Testis (tissue), 2 donors: ENCODE measurements at regions not wholly inside any gene's neighbourhood (a gene's known extent, or its start where the extent isn't known, plus 50 kb on each side); places are given as distances from the start of the nearest gene placed in this dataset.

Experiments
- DNase-seq: peaks from one replicate; pipeline ENCODE4 v3.0.0-alpha.2; 2019
- H3K27ac ChIP-seq, 2 donors: fragments of 200-600 bp; sonication (generic); one replicate each; pipeline ENCODE4 v1.5.1; 2019
- H3K27me3 ChIP-seq: fragments of 200-600 bp; sonication (generic); one replicate; pipeline ENCODE4 v1.5.1; 2019
- H3K36me3 ChIP-seq: fragments of 200-600 bp; sonication (generic); one replicate; pipeline ENCODE4 v1.5.1; 2017; ENCODE audit warnings: low read depth; ENCODE audit errors: missing control alignments
- H3K4me1 ChIP-seq: fragments of 200-600 bp; sonication (generic); one replicate; pipeline ENCODE4 v1.5.1; 2019
- H3K4me3 ChIP-seq, 2 donors: fragments of 200-600 bp; sonication (generic); one replicate each; pipeline ENCODE4 v1.5.1; 2017 to 2019
- H3K9me3 ChIP-seq: fragments of 200-600 bp; sonication (generic); one replicate; pipeline ENCODE4 v1.5.1; 2017
- POLR2A ChIP-seq: fragments of 450-650 bp; IDR thresholded peaks from one replicate; pipeline ENCODE4 v1.6.1; 2017; ENCODE audit warnings: antibody characterized with exemption, mild to moderate bottlenecking, moderate library complexity
- WGBS, 2 donors: methylation state at CpG; one replicate each; pipeline ENCODE4 v1.1.5; 2018; 5-methylcytosine and 5-hydroxymethylcytosine counted together
- intact Hi-C: fragments of 100-400 bp; cut with DNase I; formaldehyde crosslinking; loops from one replicate; pipeline ENCODE4 v1.15.1; 2023; ENCODE audit warnings: low total_unique reads
- TF ChIP-seq, protein P1 (sequence below), 3 experiments: fragments of 450-650 bp in 2 of 3; fragments of 200-600 bp in 1 of 3; sonication (generic) in 1 of 3; IDR thresholded peaks; one replicate each; pipeline ENCODE4 v1.5.1; 2016 to 2019; ENCODE audit warnings: antibody characterized with exemption in 3 of 3, mild to moderate bottlenecking in 2 of 3, moderate library complexity in 1 of 3

DNA sequence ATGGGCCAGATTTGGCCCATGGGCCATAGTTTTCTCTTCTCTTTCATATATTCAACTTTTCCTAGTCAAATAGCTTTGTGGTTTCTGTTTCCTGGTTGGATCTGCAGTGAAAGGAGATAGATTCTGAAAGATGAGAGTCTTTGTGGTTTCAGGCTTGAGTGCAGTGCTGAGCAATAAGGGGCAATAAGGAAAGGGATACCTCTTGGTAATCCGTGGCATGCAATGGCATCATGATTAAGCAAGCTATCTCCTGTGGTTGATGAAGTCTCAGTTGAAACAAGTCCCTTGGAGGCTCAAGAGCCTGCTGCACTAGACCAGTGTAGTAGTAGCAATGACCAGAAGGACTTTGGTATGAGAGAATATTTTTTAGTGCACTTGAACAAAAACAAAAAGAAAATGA lies 187.7 kb upstream of the CNTNAP2 start:
- H3K36me3 ChIP-seq, result no peaks in the 10 kb centered on the region
- 40 to 79% methylated on average over 1 of the region's 1 CpG for WGBS, 2 donors
- no peak for DNase-seq
- no peaks in the 10 kb centered on the region for H3K4me1 ChIP-seq
- no peaks in the 10 kb centered on the region for H3K27me3 ChIP-seq
- no peak overlapping the region for H3K27ac ChIP-seq
- no peak overlapping the region for H3K4me3 ChIP-seq
- no peaks in the 10 kb centered on the region for H3K9me3 ChIP-seq
- intact Hi-C loops, result no loop called here
- no peak for TF ChIP-seq POLR2A
- TF ChIP-seq, protein P1, sequence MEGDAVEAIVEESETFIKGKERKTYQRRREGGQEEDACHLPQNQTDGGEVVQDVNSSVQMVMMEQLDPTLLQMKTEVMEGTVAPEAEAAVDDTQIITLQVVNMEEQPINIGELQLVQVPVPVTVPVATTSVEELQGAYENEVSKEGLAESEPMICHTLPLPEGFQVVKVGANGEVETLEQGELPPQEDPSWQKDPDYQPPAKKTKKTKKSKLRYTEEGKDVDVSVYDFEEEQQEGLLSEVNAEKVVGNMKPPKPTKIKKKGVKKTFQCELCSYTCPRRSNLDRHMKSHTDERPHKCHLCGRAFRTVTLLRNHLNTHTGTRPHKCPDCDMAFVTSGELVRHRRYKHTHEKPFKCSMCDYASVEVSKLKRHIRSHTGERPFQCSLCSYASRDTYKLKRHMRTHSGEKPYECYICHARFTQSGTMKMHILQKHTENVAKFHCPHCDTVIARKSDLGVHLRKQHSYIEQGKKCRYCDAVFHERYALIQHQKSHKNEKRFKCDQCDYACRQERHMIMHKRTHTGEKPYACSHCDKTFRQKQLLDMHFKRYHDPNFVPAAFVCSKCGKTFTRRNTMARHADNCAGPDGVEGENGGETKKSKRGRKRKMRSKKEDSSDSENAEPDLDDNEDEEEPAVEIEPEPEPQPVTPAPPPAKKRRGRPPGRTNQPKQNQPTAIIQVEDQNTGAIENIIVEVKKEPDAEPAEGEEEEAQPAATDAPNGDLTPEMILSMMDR (IDR thresholded peaks at IDR 0.05), result no peak

DNA sequence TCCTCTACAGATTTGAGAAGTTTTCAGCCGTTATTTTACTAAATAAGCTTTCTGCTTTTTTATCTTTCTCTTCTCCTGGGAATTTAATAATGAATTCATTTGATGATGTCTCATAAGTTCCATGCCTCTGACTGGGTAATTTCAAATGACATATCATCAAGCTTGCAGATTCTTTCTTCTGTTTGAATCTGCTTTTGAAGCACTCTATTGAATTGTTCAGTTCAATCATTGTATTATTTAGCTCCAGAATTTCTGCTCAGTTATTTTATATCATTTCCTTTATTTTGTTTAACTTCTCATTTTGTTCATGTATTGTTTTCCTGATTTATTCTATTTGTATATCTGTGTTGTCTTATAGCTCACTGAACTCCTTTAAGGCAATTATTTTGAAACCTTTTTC lies 196.9 kb upstream of the CNTNAP2 start:
- intact Hi-C loops, result no loop called here
- DNase-seq, result no peak
- no peak overlapping the region for H3K4me3 ChIP-seq
- H3K36me3 ChIP-seq, result no peaks in the 10 kb centered on the region
- no peaks in the 10 kb centered on the region for H3K27me3 ChIP-seq
- no peaks in the 10 kb centered on the region for H3K4me1 ChIP-seq
- no peak for TF ChIP-seq POLR2A
- TF ChIP-seq, protein P1 (IDR thresholded peaks at IDR 0.05), result no peak
- WGBS, 2 donors, result 82 to 97% methylated on average over 1 of the region's 1 CpG
- peaks cover 4% of the 10 kb centered on the region for H3K9me3 ChIP-seq
- H3K27ac ChIP-seq, result no peak overlapping the region

DNA sequence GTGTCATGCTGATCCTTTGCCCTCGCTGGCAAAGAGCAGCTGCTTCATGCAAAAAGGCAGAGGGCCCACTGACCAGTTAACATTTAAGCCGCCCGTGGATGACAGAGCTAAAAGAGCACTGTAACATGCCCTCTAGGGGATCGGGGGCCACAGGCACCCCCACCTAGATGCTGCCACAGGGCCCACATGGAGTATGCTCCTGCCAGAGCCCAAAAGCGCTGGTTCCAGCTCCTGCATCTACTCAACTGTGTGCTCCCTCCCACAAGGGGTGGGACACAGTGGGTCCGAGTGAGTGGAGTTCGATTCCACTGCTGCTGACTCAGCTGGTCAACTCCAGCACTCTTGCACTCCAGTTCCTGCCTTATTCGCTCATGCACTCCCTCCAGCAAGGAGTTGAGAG lies 199.8 kb upstream of the CNTNAP2 start:
- Histone ChIP-seq H3K27me3 (no peaks in the 10 kb centered on the region), H3K4me3 (no peak overlapping the region), H3K4me1 (no peaks in the 10 kb centered on the region), H3K27ac (no peak overlapping the region), H3K9me3 (peaks cover 4% of the 10 kb centered on the region), H3K36me3 (no peaks in the 10 kb centered on the region)
- 85 to 86% methylated on average over 7 to 8 of the region's 8 CpGs for WGBS, 2 donors
- intact Hi-C loops, result no loop called here
- no peak for DNase-seq
- TF ChIP-seq, protein P1 (IDR thresholded peaks at IDR 0.05), result no peak
- TF ChIP-seq POLR2A, result no peak

DNA sequence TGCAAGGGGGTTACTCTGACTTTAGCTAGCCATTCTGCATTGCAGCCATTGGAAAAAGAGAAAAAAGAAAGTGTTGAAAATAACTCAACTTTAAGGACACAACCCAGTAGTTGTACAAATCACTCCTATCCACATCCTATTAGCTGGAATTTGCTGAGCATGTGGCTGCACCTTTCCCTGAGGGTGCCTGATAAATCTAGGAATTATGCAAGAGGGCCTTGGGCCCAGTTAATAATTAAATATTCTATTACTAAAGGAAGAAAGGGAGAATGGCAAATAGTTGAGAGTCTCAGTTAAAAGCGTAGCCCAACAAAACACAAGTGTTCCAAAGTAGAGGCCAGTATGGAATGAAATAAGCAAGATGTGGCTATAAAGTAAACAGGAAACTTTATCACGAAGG lies 200.9 kb upstream of the CNTNAP2 start:
- Histone ChIP-seq H3K4me1 (no peaks in the 10 kb centered on the region), H3K9me3 (peaks cover 4% of the 10 kb centered on the region), H3K27ac (no peak overlapping the region), H3K4me3 (no peak overlapping the region), H3K36me3 (no peaks in the 10 kb centered on the region), H3K27me3 (no peaks in the 10 kb centered on the region)
- intact Hi-C loops, result no loop called here
- TF ChIP-seq, protein P1 (IDR thresholded peaks at IDR 0.05), result no peak
- TF ChIP-seq POLR2A, result no peak
- 87 to 90% methylated on average over 2 of the region's 2 CpGs for WGBS, 2 donors
- no peak for DNase-seq

DNA sequence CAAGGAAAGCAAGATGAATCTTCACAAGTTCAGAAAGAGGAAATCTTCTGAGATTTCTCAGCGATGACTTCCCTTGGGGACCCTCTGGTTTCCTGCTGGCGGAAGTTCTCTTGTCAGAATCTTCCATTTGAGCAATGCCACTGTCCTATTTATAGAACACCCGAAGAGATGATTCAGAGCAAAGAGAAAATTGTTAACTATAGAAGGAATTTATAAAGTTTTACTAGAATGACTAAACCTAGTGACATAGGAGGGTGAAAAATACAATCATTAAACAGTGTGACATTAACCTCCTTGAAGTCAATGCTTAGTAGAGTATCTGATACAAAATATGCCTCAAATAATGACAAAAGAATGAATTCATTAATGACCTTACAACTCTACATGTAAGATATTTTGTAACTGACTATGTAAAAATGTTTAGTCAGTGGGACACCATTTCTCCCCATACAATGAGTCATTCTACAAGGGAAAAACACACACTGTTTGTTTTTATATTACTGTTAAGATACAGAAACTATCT lies 206.5 kb upstream of the CNTNAP2 start:
- no peak for DNase-seq
- Histone ChIP-seq H3K27ac (no peak overlapping the region), H3K4me1 (no peaks in the 10 kb centered on the region), H3K9me3 (no peaks in the 10 kb centered on the region), H3K27me3 (no peaks in the 10 kb centered on the region), H3K36me3 (no peaks in the 10 kb centered on the region), H3K4me3 (no peak overlapping the region)
- 78 to 79% methylated on average over 3 of the region's 3 CpGs for WGBS, 2 donors
- TF ChIP-seq POLR2A, result no peak
- TF ChIP-seq, protein P1 (IDR thresholded peaks at IDR 0.05), result no peak
- intact Hi-C loops, result no loop called here
